DND-41 (cell line): ENCODE measurements at regions not wholly inside any gene's neighbourhood (a gene's known extent, or its start where the extent isn't known, plus 50 kb on each side); places are given as distances from the start of the nearest gene placed in this dataset.

Experiments
- ATAC-seq: fragments of 200-7000 bp; cut with Tn5 transposase; 3 replicates; pipeline ENCODE4 v1.9.1; 2021; ENCODE audit warnings: low read depth; ENCODE audit not compliant: insufficient read depth
- DNase-seq: peaks from one replicate; pipeline ENCODE4 v3.0.0-alpha.2; 2020
- H2AFZ ChIP-seq: 2 replicates; pipeline ENCODE4 v1.6.0; 2012; ENCODE audit warnings: low read depth, low read length
- H3K27ac ChIP-seq: 2 replicates; pipeline ENCODE4 v1.5.1; 2012; ENCODE audit warnings: low read length, inconsistent platforms
- H3K27me3 ChIP-seq: fragments of 200-600 bp; sonication (generic); 2 replicates; pipeline ENCODE4 v1.6.0; 2012; ENCODE audit warnings: low read length, mild to moderate bottlenecking, inconsistent platforms; ENCODE audit not compliant: insufficient read depth, poor library complexity
- H3K36me3 ChIP-seq: 2 replicates; pipeline ENCODE4 v1.5.1; 2012; ENCODE audit warnings: low read length, inconsistent platforms; ENCODE audit not compliant: insufficient read depth
- H3K4me1 ChIP-seq: 2 replicates; pipeline ENCODE4 v1.5.1; 2012; ENCODE audit warnings: mild to moderate bottlenecking, low read length; ENCODE audit not compliant: insufficient read depth
- H3K4me2 ChIP-seq: 2 replicates; pipeline ENCODE4 v1.6.0; 2012; ENCODE audit warnings: mild to moderate bottlenecking, moderate library complexity, low read length, inconsistent platforms; ENCODE audit not compliant: insufficient read depth
- H3K4me3 ChIP-seq, 2 experiments: fragments of 200-600 bp in 1 of 2; shearing (Covaris generic) in 1 of 2; 2 replicates each; pipeline ENCODE4 v1.5.1; 2012 to 2016; ENCODE audit warnings: inconsistent platforms in 2 of 2, low read length in 2 of 2, mild to moderate bottlenecking in 2 of 2, low read depth in 1 of 2, moderate library complexity in 1 of 2
- H3K79me2 ChIP-seq: 2 replicates; pipeline ENCODE4 v1.6.0; 2012; ENCODE audit warnings: low read length, inconsistent platforms; ENCODE audit not compliant: insufficient read depth
- H3K9ac ChIP-seq: 2 replicates; pipeline ENCODE4 v1.6.0; 2012; ENCODE audit warnings: low read depth, mild to moderate bottlenecking, inconsistent platforms, low read length, moderate library complexity
- H3K9me3 ChIP-seq: 2 replicates; pipeline ENCODE4 v1.5.1; 2012; ENCODE audit warnings: low read length, moderate library complexity, mild to moderate bottlenecking, inconsistent platforms; ENCODE audit not compliant: insufficient read depth, severe bottlenecking
- H4K20me1 ChIP-seq: 2 replicates; pipeline ENCODE4 v1.6.0; 2012; ENCODE audit warnings: low read length; ENCODE audit not compliant: insufficient read depth
- CTCF ChIP-seq: IDR thresholded peaks from 2 replicates; pipeline ENCODE4 v1.5.1; 2012; ENCODE audit warnings: borderline replicate concordance, low read length, moderate library complexity, mild to moderate bottlenecking; ENCODE audit not compliant: poor library complexity, severe bottlenecking; ENCODE audit errors: extremely low read depth
- EZH2 ChIP-seq: IDR thresholded peaks from 3 replicates; pipeline ENCODE4 v1.6.1; 2012; ENCODE audit warnings: borderline replicate concordance, low read depth, mild to moderate bottlenecking, moderate library complexity, low read length, inconsistent platforms; ENCODE audit not compliant: severe bottlenecking

GRCh38 chr11:23554002-23554401 is 693.7 kb upstream of the CCDC179 start:
- Histone ChIP-seq H3K4me3 (no peak overlapping the region), H3K4me2 (no peak overlapping the region), H3K27me3 (no peaks in the 10 kb centered on the region), H4K20me1 (no peaks in the 10 kb centered on the region), H3K79me2 (no peaks in the 10 kb centered on the region), H2AFZ (no peak overlapping the region), H3K9ac (no peak overlapping the region), H3K9me3 (no peaks in the 10 kb centered on the region), H3K27ac (no peak overlapping the region), H3K36me3 (no peaks in the 10 kb centered on the region), H3K4me1 (peaks cover 16% of the 10 kb centered on the region)
- DNase-seq (no peak), ATAC-seq (no peak)
- no peak for TF ChIP-seq EZH2
- TF ChIP-seq CTCF, result no peak

- Histone ChIP-seq H4K20me1 (no peaks in the 10 kb centered on the region), H3K27ac (no peak overlapping the region), H3K9me3 (no peaks in the 10 kb centered on the region), H2AFZ (no peak overlapping the region), H3K79me2 (no peaks in the 10 kb centered on the region), H3K4me1 (peaks cover 16% of the 10 kb centered on the region), H3K27me3 (no peaks in the 10 kb centered on the region), H3K36me3 (no peaks in the 10 kb centered on the region), H3K9ac (no peak overlapping the region), H3K4me2 (no peak overlapping the region), H3K4me3 (no peak overlapping the region)
- no peak for TF ChIP-seq EZH2
- no peak for TF ChIP-seq CTCF
- DNase-seq, result no peak
- ATAC-seq, result no peak
These were observed 694.8 kb upstream of the CCDC179 start for GRCh38 chr11:23555085-23555484.

- H3K4me2 ChIP-seq, result no peak overlapping the region
- TF ChIP-seq EZH2 (no peak), CTCF (no peak)
- no peaks in the 10 kb centered on the region for H3K9me3 ChIP-seq
- no peaks in the 10 kb centered on the region for H3K27me3 ChIP-seq
- peaks cover 16% of the 10 kb centered on the region for H3K4me1 ChIP-seq
- peak overlapping the region; percentile 77 for H3K27ac ChIP-seq
- H3K36me3 ChIP-seq, result no peaks in the 10 kb centered on the region
- H3K79me2 ChIP-seq, result no peaks in the 10 kb centered on the region
- H3K4me3 ChIP-seq, result no peak overlapping the region
- ATAC-seq (peak; percentile 88), DNase-seq (peak; percentile 64)
- H2AFZ ChIP-seq, result peak overlapping the region; percentile 59
- H3K9ac ChIP-seq, result peak overlapping the region; percentile 27; the same call in 1 of the 2 replicates
- H4K20me1 ChIP-seq, result no peaks in the 10 kb centered on the region
These were observed 696.0 kb upstream of the CCDC179 start for GRCh38 chr11:23556163-23556750.
